ENCODE measurements at regions not wholly inside any gene's neighbourhood (a gene's known extent, or its start where the extent isn't known, plus 50 kb on each side); places are given as distances from the start of the nearest gene placed in this dataset.
"Not testable (repeated sequence)": the region's sequence is repeated elsewhere in the genome, so short reads cannot be mapped to it uniquely, and the experiment has no call there.

DNA sequence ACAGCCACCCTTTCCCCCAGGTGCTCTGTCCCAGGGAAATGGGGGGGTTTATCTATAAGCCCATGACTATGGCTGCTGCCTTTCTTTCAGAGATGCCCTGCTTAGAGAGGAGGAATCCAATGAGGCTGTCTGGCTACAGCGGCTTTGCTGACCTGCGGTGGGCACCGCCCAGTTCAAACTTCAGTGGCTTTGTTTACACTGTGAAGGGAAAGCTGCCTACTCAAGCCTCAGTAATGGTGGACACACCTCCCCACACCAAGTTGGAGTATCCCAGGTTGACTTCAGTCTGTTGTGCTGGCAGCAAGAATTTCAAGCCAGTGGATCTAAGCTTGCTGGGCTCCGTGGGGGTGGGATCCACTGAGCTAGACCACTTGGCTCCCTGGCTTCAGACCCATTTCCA, 869.2 kb downstream of the SLC6A15 start:
- DNase-seq (ENCODE audit: low spot score) = no peak
- TF ChIP-seq, protein P1, sequence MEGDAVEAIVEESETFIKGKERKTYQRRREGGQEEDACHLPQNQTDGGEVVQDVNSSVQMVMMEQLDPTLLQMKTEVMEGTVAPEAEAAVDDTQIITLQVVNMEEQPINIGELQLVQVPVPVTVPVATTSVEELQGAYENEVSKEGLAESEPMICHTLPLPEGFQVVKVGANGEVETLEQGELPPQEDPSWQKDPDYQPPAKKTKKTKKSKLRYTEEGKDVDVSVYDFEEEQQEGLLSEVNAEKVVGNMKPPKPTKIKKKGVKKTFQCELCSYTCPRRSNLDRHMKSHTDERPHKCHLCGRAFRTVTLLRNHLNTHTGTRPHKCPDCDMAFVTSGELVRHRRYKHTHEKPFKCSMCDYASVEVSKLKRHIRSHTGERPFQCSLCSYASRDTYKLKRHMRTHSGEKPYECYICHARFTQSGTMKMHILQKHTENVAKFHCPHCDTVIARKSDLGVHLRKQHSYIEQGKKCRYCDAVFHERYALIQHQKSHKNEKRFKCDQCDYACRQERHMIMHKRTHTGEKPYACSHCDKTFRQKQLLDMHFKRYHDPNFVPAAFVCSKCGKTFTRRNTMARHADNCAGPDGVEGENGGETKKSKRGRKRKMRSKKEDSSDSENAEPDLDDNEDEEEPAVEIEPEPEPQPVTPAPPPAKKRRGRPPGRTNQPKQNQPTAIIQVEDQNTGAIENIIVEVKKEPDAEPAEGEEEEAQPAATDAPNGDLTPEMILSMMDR (IDR thresholded peaks at IDR 0.05; ENCODE audit: borderline replicate concordance, control extremely low read depth, extremely low read depth, insufficient read depth, missing control alignments) = no peak
- in situ Hi-C loops (cut with MboI; ENCODE audit: low sequenced_read_pairs, unreplicated experiment) = no loop called here

DNA sequence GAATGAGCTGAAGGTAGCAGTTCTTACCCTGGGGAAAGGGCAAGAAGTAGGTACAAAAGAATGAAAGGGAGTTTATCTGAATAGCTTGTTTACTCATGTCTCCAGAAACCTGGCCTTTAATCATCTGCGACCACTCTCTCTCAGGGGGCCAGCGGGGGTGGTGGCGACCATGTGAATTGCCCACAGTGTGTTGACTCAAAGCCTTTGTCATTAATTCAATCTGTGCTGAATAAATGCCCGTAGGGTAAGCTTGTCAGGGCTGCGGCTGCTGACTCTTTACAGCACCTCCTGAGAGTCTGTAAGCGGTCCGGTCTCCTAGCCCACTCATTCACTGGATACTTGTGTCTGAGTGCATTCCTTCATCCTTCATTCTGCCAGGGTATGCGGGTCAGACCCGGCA, 874.4 kb downstream of the SLC6A15 start:
- in situ Hi-C loops (cut with MboI; ENCODE audit: low sequenced_read_pairs, unreplicated experiment) = no loop called here
- no peak for DNase-seq (ENCODE audit: low spot score)
- TF ChIP-seq, protein P1 (IDR thresholded peaks at IDR 0.05; ENCODE audit: borderline replicate concordance, control extremely low read depth, extremely low read depth, insufficient read depth, missing control alignments) = no peak

DNA sequence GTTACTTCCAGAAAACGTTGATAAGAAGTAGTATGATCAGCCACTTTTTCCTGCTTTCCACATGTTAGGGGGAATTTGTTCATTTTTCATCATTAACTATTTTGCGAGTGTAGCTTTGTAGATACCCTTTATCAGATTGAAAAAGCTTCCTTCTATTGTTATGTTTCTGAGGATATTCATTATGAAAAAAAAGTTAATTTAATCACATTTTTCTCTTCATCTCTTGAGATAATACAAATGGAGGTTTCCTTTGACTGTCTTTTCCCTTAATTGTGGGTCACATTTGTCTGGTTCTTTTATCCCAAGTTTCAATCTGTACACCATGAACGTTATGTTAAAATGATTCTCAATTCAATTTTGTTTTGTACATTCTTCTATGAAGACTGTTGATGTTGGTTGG, 875.7 kb downstream of the SLC6A15 start:
- in situ Hi-C loops (cut with MboI; ENCODE audit: low sequenced_read_pairs, unreplicated experiment) = no loop called here
- no peak for DNase-seq (ENCODE audit: low spot score)
- TF ChIP-seq, protein P1 (IDR thresholded peaks at IDR 0.05; ENCODE audit: borderline replicate concordance, control extremely low read depth, extremely low read depth, insufficient read depth, missing control alignments) = no peak

DNA sequence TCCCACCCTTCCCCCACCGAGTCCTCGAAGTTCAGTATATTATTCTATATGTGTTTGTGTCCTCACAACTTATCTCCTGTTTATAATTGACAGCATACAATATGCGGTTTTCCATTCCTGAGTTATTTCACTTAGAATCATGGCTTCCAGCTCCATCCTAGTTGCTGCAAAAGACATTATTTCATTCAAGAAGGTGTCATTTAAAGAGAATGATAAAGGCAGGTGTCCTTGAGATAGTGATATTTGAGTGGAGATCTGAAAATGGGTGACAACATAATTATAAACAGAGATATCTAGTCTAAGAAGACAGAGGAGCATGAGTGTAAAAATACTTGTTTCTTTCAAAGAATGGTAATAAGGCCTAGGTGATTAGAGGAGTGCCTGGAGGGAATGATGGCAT, 876.8 kb downstream of the SLC6A15 start:
- TF ChIP-seq, protein P1 (IDR thresholded peaks at IDR 0.05; ENCODE audit: borderline replicate concordance, control extremely low read depth, extremely low read depth, insufficient read depth, missing control alignments) = no peak
- DNase-seq (ENCODE audit: low spot score) = no peak
- in situ Hi-C loops (cut with MboI; ENCODE audit: low sequenced_read_pairs, unreplicated experiment) = no loop called here

DNA sequence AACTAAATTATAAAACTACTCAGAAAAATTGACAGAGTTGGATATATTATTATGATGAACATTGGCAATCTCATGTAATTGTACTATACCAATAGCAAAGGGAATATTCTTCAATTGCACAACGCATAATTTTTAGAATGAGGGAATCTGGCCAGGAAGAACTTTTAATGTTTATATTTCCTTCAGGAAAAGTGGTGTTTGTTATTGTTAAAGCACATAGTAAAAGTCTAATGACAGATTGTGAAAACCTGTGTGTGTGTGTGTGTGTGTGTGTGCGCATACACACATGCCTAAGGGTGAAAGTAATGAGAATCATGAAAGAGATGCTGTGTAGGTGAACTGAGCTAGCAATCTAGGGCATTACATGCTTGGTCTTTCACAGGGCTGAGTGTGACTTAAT, 877.7 kb downstream of the SLC6A15 start:
- no peak for DNase-seq (ENCODE audit: low spot score)
- TF ChIP-seq, protein P1 (IDR thresholded peaks at IDR 0.05; ENCODE audit: borderline replicate concordance, control extremely low read depth, extremely low read depth, insufficient read depth, missing control alignments) = no peak
- in situ Hi-C loops (cut with MboI; ENCODE audit: low sequenced_read_pairs, unreplicated experiment) = no loop called here

DNA sequence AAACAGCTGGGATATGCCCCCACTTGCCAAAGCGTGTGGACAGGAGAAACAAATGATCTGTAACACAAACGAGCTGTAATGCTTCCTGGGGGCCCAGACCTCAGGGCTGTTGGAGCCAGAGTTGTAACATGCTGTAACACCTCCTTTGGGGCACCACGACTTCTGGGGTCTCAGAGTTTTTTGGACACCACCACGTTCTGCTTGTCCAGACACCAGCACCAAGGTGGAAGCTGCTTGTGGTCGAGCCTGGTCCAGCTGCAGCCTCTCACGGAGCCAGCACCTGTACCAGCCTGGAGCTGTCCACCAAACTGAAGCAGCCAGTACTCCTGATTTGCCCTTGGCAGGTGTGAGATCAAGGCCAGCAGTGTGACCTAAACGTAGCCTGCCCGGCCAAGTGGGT, 879.4 kb downstream of the SLC6A15 start:
- in situ Hi-C loops (cut with MboI; ENCODE audit: low sequenced_read_pairs, unreplicated experiment) = no loop called here
- TF ChIP-seq, protein P1 (IDR thresholded peaks at IDR 0.05; ENCODE audit: borderline replicate concordance, control extremely low read depth, extremely low read depth, insufficient read depth, missing control alignments) = no peak
- DNase-seq (ENCODE audit: low spot score) = no peak

DNA sequence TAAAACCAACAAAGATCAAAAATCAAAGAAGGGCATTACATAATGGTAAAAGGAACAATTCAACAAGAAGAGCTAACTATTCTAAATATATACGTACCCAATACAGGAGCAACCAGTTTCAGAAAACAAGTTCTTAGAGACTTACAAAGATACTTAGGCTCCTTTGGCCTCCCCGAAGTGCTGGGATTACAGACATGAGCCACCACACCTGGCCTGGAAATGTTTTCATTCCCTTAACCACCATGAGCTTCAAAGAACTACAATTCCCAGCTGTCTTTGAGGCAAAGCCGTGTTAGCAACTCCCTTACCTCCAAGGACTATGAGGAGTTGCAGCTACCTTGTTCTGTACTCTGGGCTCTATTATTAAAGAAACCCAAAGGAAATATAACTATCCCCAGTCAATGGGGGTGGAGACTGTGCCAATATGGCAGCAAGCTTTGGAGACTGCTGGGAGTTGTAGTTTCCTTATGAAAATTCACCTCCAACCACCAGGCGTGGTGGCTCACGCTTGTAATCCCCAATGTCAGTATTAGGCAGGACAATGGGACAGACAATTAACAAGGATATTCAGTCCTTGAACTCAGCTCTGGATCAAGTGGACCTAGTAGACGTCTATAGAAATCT, 893.9 kb downstream of the SLC6A15 start:
- DNase-seq (ENCODE audit: low spot score); in situ Hi-C loops (cut with MboI; ENCODE audit: low sequenced_read_pairs, unreplicated experiment): not testable (repeated sequence)
